ENCODE measurements at regions not wholly inside any gene's neighbourhood (a gene's known extent, or its start where the extent isn't known, plus 50 kb on each side); places are given as distances from the start of the nearest gene placed in this dataset.

DNA sequence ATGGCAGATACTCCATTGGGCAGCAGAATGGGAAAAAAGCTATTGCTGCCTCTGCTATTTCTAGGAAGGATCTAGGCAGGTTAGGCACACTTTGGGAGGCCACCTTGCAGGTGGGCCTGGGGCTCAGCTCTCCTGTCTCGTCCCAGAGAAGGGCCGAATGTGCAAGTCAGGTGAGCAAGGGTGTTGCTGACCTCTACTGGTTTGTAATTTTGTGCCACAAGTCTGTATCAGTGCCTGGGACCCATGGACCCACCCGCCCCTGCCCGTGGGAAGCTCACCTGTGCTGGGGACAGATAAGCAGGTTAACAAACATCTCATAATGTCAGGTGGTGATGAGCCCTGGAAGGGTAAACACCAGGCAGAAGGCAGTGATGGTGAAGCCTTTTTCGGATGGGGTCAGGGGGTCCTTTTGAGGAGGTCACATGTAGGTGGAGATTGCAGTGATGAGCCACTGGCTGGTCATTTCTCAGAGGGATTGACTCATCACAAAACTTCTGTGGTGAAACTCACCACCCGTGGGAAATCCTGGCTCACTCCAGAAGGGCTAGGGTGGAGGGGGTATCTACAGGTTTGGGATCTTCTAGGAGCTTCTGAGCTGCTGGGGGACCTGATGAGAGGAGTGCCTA lies 161.3 kb downstream of the KLF13 start:
- in situ Hi-C loops (cut with MboI; ENCODE audit: low sequenced_read_pairs, unreplicated experiment) = loop anchor here (5.0 to 10.0 kb wide), 3 partner anchors 51 to 283 kb away; no protein-coding TSS in a partner anchor
- TF ChIP-seq, protein P1, sequence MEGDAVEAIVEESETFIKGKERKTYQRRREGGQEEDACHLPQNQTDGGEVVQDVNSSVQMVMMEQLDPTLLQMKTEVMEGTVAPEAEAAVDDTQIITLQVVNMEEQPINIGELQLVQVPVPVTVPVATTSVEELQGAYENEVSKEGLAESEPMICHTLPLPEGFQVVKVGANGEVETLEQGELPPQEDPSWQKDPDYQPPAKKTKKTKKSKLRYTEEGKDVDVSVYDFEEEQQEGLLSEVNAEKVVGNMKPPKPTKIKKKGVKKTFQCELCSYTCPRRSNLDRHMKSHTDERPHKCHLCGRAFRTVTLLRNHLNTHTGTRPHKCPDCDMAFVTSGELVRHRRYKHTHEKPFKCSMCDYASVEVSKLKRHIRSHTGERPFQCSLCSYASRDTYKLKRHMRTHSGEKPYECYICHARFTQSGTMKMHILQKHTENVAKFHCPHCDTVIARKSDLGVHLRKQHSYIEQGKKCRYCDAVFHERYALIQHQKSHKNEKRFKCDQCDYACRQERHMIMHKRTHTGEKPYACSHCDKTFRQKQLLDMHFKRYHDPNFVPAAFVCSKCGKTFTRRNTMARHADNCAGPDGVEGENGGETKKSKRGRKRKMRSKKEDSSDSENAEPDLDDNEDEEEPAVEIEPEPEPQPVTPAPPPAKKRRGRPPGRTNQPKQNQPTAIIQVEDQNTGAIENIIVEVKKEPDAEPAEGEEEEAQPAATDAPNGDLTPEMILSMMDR (IDR thresholded peaks at IDR 0.05; ENCODE audit: borderline replicate concordance, control extremely low read depth, extremely low read depth, insufficient read depth, missing control alignments) = peak; percentile 17
- DNase-seq (ENCODE audit: low spot score) = peak; percentile 73

DNA sequence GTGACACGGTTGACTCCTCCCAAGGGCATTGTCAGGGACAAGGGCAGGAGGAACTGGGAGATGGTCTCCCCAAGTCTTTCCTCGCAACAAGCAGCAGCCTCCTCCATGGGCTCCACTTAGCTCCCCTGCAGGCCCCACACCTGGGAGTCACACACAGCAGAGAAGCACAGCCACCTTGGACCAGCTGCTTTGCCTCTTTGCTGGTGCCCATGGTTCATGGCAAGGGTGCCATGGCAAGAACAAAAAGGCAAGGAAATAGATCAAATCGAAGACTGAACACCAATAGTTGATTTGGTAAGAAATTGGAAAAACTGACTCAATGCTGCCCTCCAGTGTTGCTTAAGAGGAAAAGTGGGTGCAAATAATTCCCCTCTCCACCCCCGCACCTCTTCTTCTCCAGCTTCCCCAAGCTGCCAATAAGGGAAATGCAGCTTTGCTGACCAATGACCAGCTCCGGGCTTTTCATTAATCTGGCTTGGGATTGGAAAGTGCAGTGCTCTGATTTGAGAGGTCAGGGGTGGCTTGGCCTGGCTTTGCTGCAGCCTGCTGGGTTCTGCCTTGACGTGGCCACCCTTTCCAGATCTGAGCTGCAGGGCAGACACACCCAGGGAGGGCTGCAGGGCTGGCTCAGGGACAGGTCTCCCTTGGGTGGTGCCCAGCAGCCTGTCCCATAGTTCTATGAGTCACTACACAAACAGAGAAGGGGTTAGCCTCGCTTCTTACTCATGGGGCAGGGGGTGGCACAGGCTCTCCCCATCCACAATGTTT lies 162.0 kb downstream of the KLF13 start:
- TF ChIP-seq, protein P1 (IDR thresholded peaks at IDR 0.05; ENCODE audit: borderline replicate concordance, control extremely low read depth, extremely low read depth, insufficient read depth, missing control alignments) = peak; percentile 66
- peak; percentile 84 for DNase-seq (ENCODE audit: low spot score)
- in situ Hi-C loops (cut with MboI; ENCODE audit: low sequenced_read_pairs, unreplicated experiment) = loop anchor here (5.0 to 10.0 kb wide), 3 partner anchors 51 to 284 kb away; no protein-coding TSS in a partner anchor

DNA sequence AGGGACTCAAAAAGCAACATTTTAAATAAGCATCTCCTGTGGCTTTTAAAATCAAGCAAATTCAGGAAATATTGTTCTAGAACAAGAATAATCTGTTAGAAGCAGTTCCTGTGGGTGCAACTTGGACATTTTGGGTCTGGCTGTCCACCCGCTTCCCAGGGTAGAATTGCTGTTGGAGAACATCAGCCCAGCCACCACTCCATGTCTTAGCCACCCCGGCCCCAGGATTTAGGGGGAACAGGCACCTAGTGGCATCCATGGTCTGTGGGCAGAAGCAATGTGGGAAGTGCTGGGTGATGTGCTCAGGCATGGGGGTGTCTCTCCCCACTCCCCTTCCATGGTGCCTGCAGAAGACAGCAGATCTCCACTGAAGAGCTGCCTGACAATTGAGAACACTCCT lies 162.6 kb downstream of the KLF13 start:
- no peak for DNase-seq (ENCODE audit: low spot score)
- TF ChIP-seq, protein P1 (IDR thresholded peaks at IDR 0.05; ENCODE audit: borderline replicate concordance, control extremely low read depth, extremely low read depth, insufficient read depth, missing control alignments) = no peak
- in situ Hi-C loops (cut with MboI; ENCODE audit: low sequenced_read_pairs, unreplicated experiment) = loop anchor here (5.0 to 10.0 kb wide), 3 partner anchors 52 to 284 kb away; no protein-coding TSS in a partner anchor

DNA sequence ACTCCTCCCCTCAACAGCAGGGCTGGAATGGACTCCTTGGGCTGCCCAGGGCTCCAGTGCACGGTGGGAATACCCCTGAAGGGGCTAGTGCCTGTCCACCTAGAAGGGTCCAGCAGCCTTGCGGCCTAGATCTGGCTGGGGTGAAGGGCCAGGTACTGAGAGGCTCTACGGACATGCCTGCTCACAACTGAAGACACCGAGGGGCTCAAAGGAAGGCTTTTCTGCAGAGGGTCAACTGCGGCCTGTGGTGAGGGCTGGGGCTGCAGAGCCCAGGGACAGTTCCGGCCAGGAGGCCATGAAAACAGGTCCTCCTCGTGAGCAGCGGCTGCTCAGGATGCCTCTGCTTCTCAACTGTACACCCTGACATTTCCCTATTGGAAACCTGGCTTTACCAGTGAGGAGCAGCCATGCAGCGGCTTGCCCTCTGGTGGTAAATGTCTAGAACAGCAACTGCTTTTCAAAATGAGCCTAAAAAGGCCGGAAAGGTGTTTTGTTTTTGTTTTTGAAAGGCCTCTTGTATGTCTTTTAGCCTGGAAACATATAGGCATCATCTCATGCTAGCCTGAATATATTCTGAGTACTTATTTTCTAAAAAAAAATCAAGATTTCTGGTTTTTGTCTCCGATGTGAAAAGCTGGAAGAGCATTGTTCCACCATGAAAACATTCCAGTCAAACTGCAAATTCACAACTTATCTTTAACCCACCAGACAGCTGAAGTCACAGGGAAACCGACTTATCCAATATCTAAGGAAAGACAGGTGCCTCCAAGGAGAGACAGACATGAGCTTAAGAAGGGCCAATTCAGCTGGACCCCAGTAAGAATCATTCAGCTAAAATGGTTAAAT lies 163.4 kb downstream of the KLF13 start:
- in situ Hi-C loops (cut with MboI; ENCODE audit: low sequenced_read_pairs, unreplicated experiment) = loop anchor here (5.0 to 10.0 kb wide), 3 partner anchors 53 to 285 kb away; no protein-coding TSS in a partner anchor
- TF ChIP-seq, protein P1 (IDR thresholded peaks at IDR 0.05; ENCODE audit: borderline replicate concordance, control extremely low read depth, extremely low read depth, insufficient read depth, missing control alignments) = peak; percentile 68
- DNase-seq (ENCODE audit: low spot score) = peak; percentile 58

DNA sequence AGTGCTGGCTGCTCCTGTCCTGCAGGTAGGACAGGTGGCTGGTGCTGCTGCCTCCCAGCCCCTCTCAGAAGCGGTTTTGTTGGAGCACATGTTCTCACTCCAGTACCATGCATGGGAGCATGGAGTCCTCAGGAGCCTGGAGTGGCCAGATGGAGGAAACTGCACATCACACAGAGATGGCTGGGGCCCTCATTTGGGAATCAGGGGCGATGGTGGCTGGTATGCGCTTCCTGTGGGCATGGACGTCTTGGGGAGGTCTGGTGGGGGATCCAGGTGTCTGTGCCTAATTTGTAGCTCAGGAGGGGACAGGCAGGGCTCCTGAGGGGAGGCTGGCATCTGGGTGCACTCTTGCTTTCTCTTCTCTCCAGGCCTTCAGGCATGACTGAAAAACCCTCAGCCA lies 168.2 kb downstream of the KLF13 start:
- TF ChIP-seq, protein P1 (IDR thresholded peaks at IDR 0.05; ENCODE audit: borderline replicate concordance, control extremely low read depth, extremely low read depth, insufficient read depth, missing control alignments) = no peak
- DNase-seq (ENCODE audit: low spot score) = no peak
- in situ Hi-C loops (cut with MboI; ENCODE audit: low sequenced_read_pairs, unreplicated experiment) = no loop called here

DNA sequence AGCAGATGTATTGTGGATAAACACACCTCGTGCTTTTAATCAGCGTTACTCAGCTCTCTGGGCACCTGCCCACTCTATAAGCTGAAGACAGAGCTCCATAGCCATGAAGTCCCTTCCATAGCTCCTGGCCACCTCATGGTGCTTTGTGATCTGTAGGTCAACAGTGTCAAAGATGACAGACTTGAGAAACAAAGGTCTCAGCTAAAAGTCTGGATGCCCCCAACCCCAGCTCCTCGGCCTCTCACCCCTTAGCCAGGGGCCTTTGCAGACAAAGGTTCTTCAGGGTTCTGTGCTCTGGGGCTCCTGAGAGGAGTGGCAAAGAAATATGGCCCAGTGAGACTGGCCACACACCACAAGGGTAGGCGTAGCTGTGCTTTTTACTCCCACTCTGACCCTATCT lies 168.6 kb downstream of the KLF13 start:
- in situ Hi-C loops (cut with MboI; ENCODE audit: low sequenced_read_pairs, unreplicated experiment) = no loop called here
- TF ChIP-seq, protein P1 (IDR thresholded peaks at IDR 0.05; ENCODE audit: borderline replicate concordance, control extremely low read depth, extremely low read depth, insufficient read depth, missing control alignments) = no peak
- no peak for DNase-seq (ENCODE audit: low spot score)

Data from GM13976 (cell line).